ENCODE measurements at regions not wholly inside any gene's neighbourhood (a gene's known extent, or its start where the extent isn't known, plus 50 kb on each side); places are given as distances from the start of the nearest gene placed in this dataset.

- no peak for TF ChIP-seq EZH2 (IDR thresholded peaks at IDR 0.05; ENCODE audit: low read length)
- TF ChIP-seq CTCF (optimal IDR thresholded peaks at IDR 0.05 in 1 of 3, IDR thresholded peaks at IDR 0.05 in 1 of 3, conservative IDR thresholded peaks at IDR 0.05 in 1 of 3; ENCODE audit: extremely low read depth in 1 of 3, insufficient read depth in 2 of 3, low read length in 3 of 3), result no peak
These were observed 89.5 kb upstream of the STK32A start for GRCh38 chr5:147145328-147145727.
